ENCODE measurements at regions not wholly inside any gene's neighbourhood (a gene's known extent, or its start where the extent isn't known, plus 50 kb on each side); places are given as distances from the start of the nearest gene placed in this dataset.

DNA sequence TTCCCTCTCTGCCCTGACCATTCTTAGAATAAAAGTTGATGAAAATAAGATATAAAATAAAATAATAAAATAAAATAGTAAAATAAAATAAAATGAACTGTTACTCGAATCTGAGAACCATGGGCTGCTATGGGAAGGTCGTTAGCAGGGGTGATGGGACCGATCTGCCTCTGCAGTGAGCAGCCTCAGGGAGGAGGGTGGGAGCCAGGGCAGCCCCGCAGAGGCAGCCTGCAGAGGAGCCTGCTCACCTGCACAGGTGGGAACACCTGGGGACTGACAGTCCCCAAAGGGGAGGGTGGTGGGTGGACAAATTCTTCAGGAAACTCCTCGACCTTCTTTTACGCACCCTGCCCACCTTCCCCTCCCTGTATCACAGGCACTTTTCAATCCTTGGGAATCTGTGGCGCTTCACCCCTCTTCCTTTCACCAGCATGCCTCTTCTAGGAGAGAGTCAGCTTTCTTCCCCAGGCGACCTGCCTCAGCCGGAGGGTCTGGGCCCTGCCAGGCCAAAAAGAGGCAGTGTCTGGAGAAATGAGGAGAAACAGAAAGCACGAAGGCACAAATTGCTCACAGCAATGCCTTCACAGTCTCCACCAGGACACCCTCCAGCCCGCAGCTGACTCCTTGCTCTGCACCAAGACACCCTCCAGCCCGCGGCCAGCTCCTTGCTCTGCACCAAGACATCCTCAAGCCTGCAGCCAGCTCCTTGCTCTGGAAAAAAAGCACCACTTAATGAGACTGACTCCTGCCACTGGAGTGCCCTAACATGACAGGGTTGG, 368.4 kb upstream of the SHH start:
- TF ChIP-seq EZH2 (IDR thresholded peaks at IDR 0.05; ENCODE audit: insufficient read depth, poor library complexity, severe bottlenecking) (no peak), EZH2phosphoT487 (IDR thresholded peaks at IDR 0.05; ENCODE audit: insufficient read depth, low read depth) (no peak)

Data from GM23248 (cell line).